ENCODE measurements at regions not wholly inside any gene's neighbourhood (a gene's known extent, or its start where the extent isn't known, plus 50 kb on each side); places are given as distances from the start of the nearest gene placed in this dataset.

GRCh38 chr13:59607780-59608233 is 555.9 kb downstream of the DIAPH3 start:
- no peak for DNase-seq

DNA sequence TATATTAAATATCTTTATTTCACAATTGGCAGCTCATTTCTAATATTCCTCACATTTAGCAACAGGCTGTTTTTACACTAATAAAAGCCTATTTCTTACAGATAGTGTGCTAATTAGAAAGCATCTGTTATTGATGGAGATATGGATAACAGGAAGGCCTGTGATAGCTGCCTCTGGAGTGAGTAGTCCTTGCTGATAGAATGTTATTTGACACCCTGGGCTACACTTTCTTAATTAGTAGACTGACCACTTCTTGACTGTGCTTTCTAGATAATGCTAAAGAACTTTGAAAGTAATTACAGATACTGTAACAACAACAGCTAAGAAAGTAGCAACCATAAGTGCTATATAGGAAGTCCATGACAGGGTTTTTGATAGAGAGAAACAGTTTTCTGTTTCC is 554.3 kb downstream of the DIAPH3 start:
- no peak for DNase-seq
